Right atrium auricular region (tissue), 2 donors: ENCODE measurements at regions not wholly inside any gene's neighbourhood (a gene's known extent, or its start where the extent isn't known, plus 50 kb on each side); places are given as distances from the start of the nearest gene placed in this dataset.

Experiments used
- DNase-seq: peaks from one replicate; pipeline ENCODE4 v3.0.0-alpha.2; 2019; ENCODE audit warnings: low spot score
- H3K27ac ChIP-seq, 2 donors: fragments of 200-600 bp; sonication (generic); 1 replicate in 1 of 2; 2 replicates in 1 of 2; pipeline ENCODE4 v1.5.1; 2016 to 2019
- H3K27me3 ChIP-seq, 2 donors: fragments of 200-600 bp; sonication (generic); one replicate each; pipeline versions ENCODE4 v1.5.1 to v1.6.0; 2017 to 2019
- H3K36me3 ChIP-seq: fragments of 200-600 bp; sonication (generic); one replicate; pipeline ENCODE4 v1.5.1; 2016
- H3K4me1 ChIP-seq, 2 donors: fragments of 200-600 bp; sonication (generic); one replicate each; pipeline versions ENCODE4 v1.5.1 to v1.6.0; 2017 to 2019
- H3K4me3 ChIP-seq, 2 donors: fragments of 200-600 bp; sonication (generic); 1 replicate in 1 of 2; 2 replicates in 1 of 2; pipeline ENCODE4 v1.5.1; 2017 to 2019; ENCODE audit warnings: mild to moderate bottlenecking in 1 of 2, moderate library complexity in 1 of 2
- H3K9me3 ChIP-seq, 2 donors: fragments of 200-600 bp; sonication (generic); one replicate each; pipeline ENCODE4 v1.5.1; 2019
- CTCF ChIP-seq, 2 donors: fragments of 200-600 bp; sonication (generic); IDR thresholded peaks; one replicate each; pipeline ENCODE4 v1.5.1; 2019; ENCODE audit warnings: antibody characterized with exemption in 2 of 2

GRCh38 chr4:167702391-167702790 is 389.9 kb upstream of the ANXA10 start:
- no peak overlapping the region for H3K27ac ChIP-seq
- H3K27me3 ChIP-seq, result no peaks in the 10 kb centered on the region
- no peak overlapping the region for H3K4me3 ChIP-seq
- no peaks in the 10 kb centered on the region for H3K4me1 ChIP-seq
- DNase-seq, result no peak
- no peaks in the 10 kb centered on the region for H3K36me3 ChIP-seq
- no peak for TF ChIP-seq CTCF (IDR thresholded peaks at IDR 0.05)
- H3K9me3 ChIP-seq, result no peaks in the 10 kb centered on the region

- no peaks in the 10 kb centered on the region for H3K9me3 ChIP-seq
- H3K4me3 ChIP-seq, result no peak overlapping the region
- no peaks in the 10 kb centered on the region for H3K4me1 ChIP-seq
- H3K27me3 ChIP-seq, result no peaks in the 10 kb centered on the region
- DNase-seq, result no peak
- no peak for TF ChIP-seq CTCF (IDR thresholded peaks at IDR 0.05)
- no peaks in the 10 kb centered on the region for H3K36me3 ChIP-seq
- no peak overlapping the region for H3K27ac ChIP-seq
These were observed 380.8 kb upstream of the ANXA10 start for GRCh38 chr4:167711517-167711916.

- no peaks in the 10 kb centered on the region for H3K4me1 ChIP-seq
- DNase-seq, result no peak
- no peak for TF ChIP-seq CTCF (IDR thresholded peaks at IDR 0.05)
- no peaks in the 10 kb centered on the region for H3K27me3 ChIP-seq
- H3K27ac ChIP-seq, result no peak overlapping the region
- H3K9me3 ChIP-seq, result no peaks in the 10 kb centered on the region
- no peaks in the 10 kb centered on the region for H3K36me3 ChIP-seq
- no peak overlapping the region for H3K4me3 ChIP-seq
These were observed 378.6 kb upstream of the ANXA10 start for GRCh38 chr4:167713756-167714155.

GRCh38 chr4:167715176-167715575 is 377.2 kb upstream of the ANXA10 start:
- H3K27ac ChIP-seq, result no peak overlapping the region
- no peak for TF ChIP-seq CTCF (IDR thresholded peaks at IDR 0.05)
- H3K27me3 ChIP-seq, result no peaks in the 10 kb centered on the region
- no peak overlapping the region for H3K4me3 ChIP-seq
- no peaks in the 10 kb centered on the region for H3K9me3 ChIP-seq
- no peaks in the 10 kb centered on the region for H3K36me3 ChIP-seq
- no peak for DNase-seq
- H3K4me1 ChIP-seq, result no peaks in the 10 kb centered on the region

- TF ChIP-seq CTCF (IDR thresholded peaks at IDR 0.05), result no peak
- H3K4me1 ChIP-seq, result no peaks in the 10 kb centered on the region
- H3K4me3 ChIP-seq, result no peak overlapping the region
- no peak overlapping the region for H3K27ac ChIP-seq
- H3K36me3 ChIP-seq, result no peaks in the 10 kb centered on the region
- H3K9me3 ChIP-seq, result no peaks in the 10 kb centered on the region
- no peaks in the 10 kb centered on the region for H3K27me3 ChIP-seq
- DNase-seq, result no peak
These were observed 374.8 kb upstream of the ANXA10 start for GRCh38 chr4:167717495-167717894.

- Histone ChIP-seq H3K4me1 (no peaks in the 10 kb centered on the region), H3K9me3 (no peaks in the 10 kb centered on the region), H3K27me3 (no peaks in the 10 kb centered on the region), H3K4me3 (no peak overlapping the region), H3K36me3 (no peaks in the 10 kb centered on the region), H3K27ac (no peak overlapping the region)
- no peak for TF ChIP-seq CTCF (IDR thresholded peaks at IDR 0.05)
- DNase-seq, result no peak
These were observed 370.5 kb upstream of the ANXA10 start for GRCh38 chr4:167721617-167722486.
